OCI-LY3 (cell line): ENCODE measurements at regions not wholly inside any gene's neighbourhood (a gene's known extent, or its start where the extent isn't known, plus 50 kb on each side); places are given as distances from the start of the nearest gene placed in this dataset.
A peak's percentile ranks its signal among the peaks of the same experiment; 100 is the strongest.
"Not testable (repeated sequence)": the region's sequence is repeated elsewhere in the genome, so short reads cannot be mapped to it uniquely, and the experiment has no call there.

Experiments used
- H2AFZ ChIP-seq: fragments of 200-600, 300-600 bp; shearing (Covaris generic); 2 replicates; pipeline ENCODE4 v1.6.0; 2014; ENCODE audit warnings: antibody characterized with exemption, low read depth, low read length
- H3K27ac ChIP-seq: fragments of 200-600, 300-600 bp; sonication (generic); 2 replicates; pipeline ENCODE4 v1.5.1; 2014; ENCODE audit warnings: mild to moderate bottlenecking, low read length, moderate library complexity, mixed read lengths
- H3K27me3 ChIP-seq: fragments of 200-600, 300-600 bp; sonication (generic); 2 replicates; pipeline ENCODE4 v1.6.1; 2014; ENCODE audit warnings: low read depth, low read length, mixed read lengths
- H3K36me3 ChIP-seq: fragments of 200-600, 300-600 bp; sonication (generic); replicated peaks from 2 replicates; pipeline ENCODE3; 2014; ENCODE audit warnings: low read depth, low read length, mixed read lengths
- H3K4me1 ChIP-seq: fragments of 300-600, 200-600 bp; sonication (generic); 2 replicates; pipeline ENCODE4 v1.6.1; 2014; ENCODE audit warnings: low read length, mixed read lengths
- H3K4me2 ChIP-seq: fragments of 200-600, 300-600 bp; sonication (generic); 2 replicates; pipeline ENCODE4 v1.6.1; 2014; ENCODE audit warnings: low read length, mixed read lengths
- H3K4me3 ChIP-seq: fragments of 300-600, 200-600 bp; sonication (generic); 2 replicates; pipeline ENCODE4 v1.5.1; 2014; ENCODE audit warnings: antibody characterized with exemption, mild to moderate bottlenecking, low read length, moderate library complexity
- H3K79me2 ChIP-seq: fragments of 300-600, 200-600 bp; shearing (Covaris generic); 2 replicates; pipeline ENCODE4 v1.6.1; 2014; ENCODE audit warnings: mild to moderate bottlenecking, low read length, mixed read lengths
- H3K9ac ChIP-seq: fragments of 300-600, 200-600 bp; shearing (Covaris generic); 2 replicates; pipeline ENCODE4 v1.6.0; 2014; ENCODE audit warnings: mild to moderate bottlenecking, low read length, moderate library complexity
- H3K9me3 ChIP-seq: fragments of 200-600, 300-600 bp; shearing (Covaris generic); 2 replicates; pipeline ENCODE4 v1.6.1; 2014; ENCODE audit warnings: low read length, mixed read lengths; ENCODE audit not compliant: insufficient read depth
- H4K20me1 ChIP-seq: fragments of 200-600, 300-600 bp; sonication (generic); 2 replicates; pipeline ENCODE4 v1.6.1; 2016; ENCODE audit warnings: low read length, mixed read lengths; ENCODE audit not compliant: insufficient read depth
- EZH2phosphoT487 ChIP-seq: fragments of 200-600 bp; shearing (Covaris generic); IDR thresholded peaks from 2 replicates; pipeline ENCODE4 v1.6.1; 2018; ENCODE audit warnings: antibody characterized with exemption, mixed run types, low read depth
- TF ChIP-seq, protein P1 (sequence below): fragments of 200-600, 300-600 bp; sonication (generic); IDR thresholded peaks from 2 replicates; pipeline ENCODE4 v1.5.1; 2014; ENCODE audit warnings: antibody characterized with exemption, low read length, low read depth

DNA sequence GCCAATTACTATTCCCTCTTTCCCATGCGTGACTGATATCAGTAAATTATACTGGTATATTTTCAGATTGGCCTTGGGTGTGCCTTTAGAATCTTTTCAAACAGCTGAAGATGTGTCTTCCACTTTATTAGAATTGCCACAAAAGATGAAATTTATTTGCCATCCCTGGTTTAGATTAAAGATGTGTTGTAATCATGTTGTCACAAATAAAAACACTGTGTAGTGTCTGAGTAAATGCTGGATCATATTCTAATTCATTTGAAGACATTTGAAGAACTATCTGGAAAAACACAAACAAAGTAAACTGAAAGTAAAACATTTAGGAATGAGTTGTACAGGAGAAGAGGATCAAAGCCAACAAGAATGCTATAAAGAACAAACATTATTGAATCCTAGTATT is 339.7 kb upstream of the COL8A1 start:
- Histone ChIP-seq H3K36me3 (no peaks in the 10 kb centered on the region), H2AFZ (no peak overlapping the region), H3K27me3 (no peaks in the 10 kb centered on the region), H3K9ac (no peak overlapping the region), H4K20me1 (no peaks in the 10 kb centered on the region), H3K79me2 (no peaks in the 10 kb centered on the region), H3K9me3 (no peaks in the 10 kb centered on the region), H3K4me2 (no peak overlapping the region), H3K27ac (no peak overlapping the region), H3K4me3 (no peak overlapping the region), H3K4me1 (no peaks in the 10 kb centered on the region)
- TF ChIP-seq, protein P1, sequence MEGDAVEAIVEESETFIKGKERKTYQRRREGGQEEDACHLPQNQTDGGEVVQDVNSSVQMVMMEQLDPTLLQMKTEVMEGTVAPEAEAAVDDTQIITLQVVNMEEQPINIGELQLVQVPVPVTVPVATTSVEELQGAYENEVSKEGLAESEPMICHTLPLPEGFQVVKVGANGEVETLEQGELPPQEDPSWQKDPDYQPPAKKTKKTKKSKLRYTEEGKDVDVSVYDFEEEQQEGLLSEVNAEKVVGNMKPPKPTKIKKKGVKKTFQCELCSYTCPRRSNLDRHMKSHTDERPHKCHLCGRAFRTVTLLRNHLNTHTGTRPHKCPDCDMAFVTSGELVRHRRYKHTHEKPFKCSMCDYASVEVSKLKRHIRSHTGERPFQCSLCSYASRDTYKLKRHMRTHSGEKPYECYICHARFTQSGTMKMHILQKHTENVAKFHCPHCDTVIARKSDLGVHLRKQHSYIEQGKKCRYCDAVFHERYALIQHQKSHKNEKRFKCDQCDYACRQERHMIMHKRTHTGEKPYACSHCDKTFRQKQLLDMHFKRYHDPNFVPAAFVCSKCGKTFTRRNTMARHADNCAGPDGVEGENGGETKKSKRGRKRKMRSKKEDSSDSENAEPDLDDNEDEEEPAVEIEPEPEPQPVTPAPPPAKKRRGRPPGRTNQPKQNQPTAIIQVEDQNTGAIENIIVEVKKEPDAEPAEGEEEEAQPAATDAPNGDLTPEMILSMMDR = no peak
- no peak for TF ChIP-seq EZH2phosphoT487

DNA sequence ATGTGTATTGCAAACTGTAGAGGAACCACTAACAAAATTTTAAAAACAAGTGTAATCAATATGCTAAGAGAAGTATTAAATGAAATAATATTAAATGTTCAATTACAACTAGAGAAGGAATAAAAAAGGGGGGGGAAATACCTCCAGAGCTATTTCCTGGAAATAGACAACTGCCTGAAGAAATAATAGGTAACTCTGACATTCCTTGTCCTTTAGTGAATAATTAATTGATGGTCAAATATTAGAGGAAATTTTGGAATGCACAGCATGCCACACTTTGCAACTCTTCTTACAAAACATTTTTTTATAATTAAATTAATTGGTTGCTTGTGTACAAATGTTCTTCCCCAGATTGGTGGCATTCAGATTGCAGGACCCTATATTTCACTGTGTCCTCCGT is 342.6 kb upstream of the COL8A1 start:
- Histone ChIP-seq H3K79me2 (no peaks in the 10 kb centered on the region), H3K36me3 (no peaks in the 10 kb centered on the region), H3K9me3 (no peaks in the 10 kb centered on the region), H2AFZ (no peak overlapping the region), H3K27me3 (no peaks in the 10 kb centered on the region), H3K4me1 (no peaks in the 10 kb centered on the region), H3K4me2 (no peak overlapping the region), H3K27ac (no peak overlapping the region), H4K20me1 (no peaks in the 10 kb centered on the region), H3K4me3 (no peak overlapping the region), H3K9ac (no peak overlapping the region)
- TF ChIP-seq, protein P1 = no peak
- no peak for TF ChIP-seq EZH2phosphoT487

DNA sequence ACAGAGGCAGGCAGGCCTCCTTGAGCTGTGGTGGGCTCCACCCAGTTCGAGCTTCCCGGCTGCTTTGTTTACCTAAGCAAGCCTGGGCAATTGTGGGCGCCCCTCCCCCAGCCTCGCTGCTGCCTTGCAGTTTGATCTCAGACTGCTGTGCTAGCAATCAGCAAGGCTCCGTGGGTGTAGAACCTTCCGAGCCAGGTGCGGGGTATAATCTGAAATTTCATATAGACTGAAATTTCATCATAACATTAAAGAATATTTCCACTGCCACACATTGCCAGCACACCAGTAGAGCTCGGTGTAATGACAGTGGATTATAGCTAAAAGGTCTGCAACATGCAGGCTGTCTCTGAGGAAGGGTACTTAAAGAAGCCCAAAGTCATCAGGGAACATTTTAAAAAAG is 344.3 kb upstream of the COL8A1 start:
- H2AFZ ChIP-seq = not testable (repeated sequence)

DNA sequence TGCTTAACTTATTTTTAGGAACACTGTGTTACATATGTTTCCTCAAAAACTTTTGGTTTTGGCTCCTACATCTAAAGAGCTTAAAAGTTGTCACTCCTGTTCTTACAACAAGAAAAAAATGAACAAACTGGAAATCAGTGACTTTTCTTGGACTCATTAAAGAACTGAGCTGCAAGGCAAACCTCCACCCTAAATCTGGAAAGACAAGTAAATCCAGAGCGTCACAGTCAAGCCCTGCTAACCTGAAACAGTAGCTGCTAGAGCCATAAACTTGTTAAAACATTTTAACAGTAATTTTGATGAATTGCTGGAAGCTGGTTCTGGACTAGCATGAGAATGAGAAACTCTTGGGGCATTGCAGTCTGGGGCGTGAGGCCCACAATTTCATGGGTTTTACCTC is 350.5 kb upstream of the COL8A1 start:
- Histone ChIP-seq H3K4me3 (no peak overlapping the region), H3K9me3 (no peaks in the 10 kb centered on the region), H3K27ac (no peak overlapping the region), H3K9ac (no peak overlapping the region), H3K4me2 (no peak overlapping the region), H3K4me1 (no peaks in the 10 kb centered on the region), H3K27me3 (no peaks in the 10 kb centered on the region), H4K20me1 (no peaks in the 10 kb centered on the region), H3K36me3 (no peaks in the 10 kb centered on the region), H3K79me2 (no peaks in the 10 kb centered on the region), H2AFZ (no peak overlapping the region)
- TF ChIP-seq, protein P1 = no peak
- TF ChIP-seq EZH2phosphoT487 = no peak

More for the DNA sequence above, 344.3 kb upstream of the COL8A1 start:
- not testable (repeated sequence) for H4K20me1 ChIP-seq, H3K27ac ChIP-seq, H3K4me3 ChIP-seq, H3K4me1 ChIP-seq, H3K9ac ChIP-seq, H3K9me3 ChIP-seq, H3K79me2 ChIP-seq, H3K27me3 ChIP-seq, H3K36me3 ChIP-seq
- H3K4me2 ChIP-seq = 0 out of 2 replicates have a peak overlapping the region, but pooled peaks have one; percentile 4
